ENCODE measurements at regions not wholly inside any gene's neighbourhood (a gene's known extent, or its start where the extent isn't known, plus 50 kb on each side); places are given as distances from the start of the nearest gene placed in this dataset.

DNA sequence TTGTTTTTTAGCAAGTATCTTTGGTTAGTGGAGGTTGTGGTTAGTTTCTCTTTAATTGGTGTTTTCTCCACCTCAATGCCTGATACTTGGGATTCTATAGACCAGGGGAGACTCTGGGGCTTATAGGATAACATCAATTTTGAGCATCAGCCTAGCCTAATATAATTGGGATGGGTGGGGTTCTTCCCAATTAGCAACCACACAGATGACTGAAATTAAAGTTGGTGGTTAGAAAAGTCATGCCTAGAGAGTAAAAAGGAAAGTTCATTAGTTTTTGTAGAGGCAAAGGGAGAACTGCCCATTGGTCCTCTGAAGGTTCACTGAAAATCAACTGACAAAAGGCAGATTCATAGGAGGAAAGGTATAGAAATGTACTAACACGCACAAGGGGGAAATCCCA lies 843.3 kb downstream of the TSN start:
- TF ChIP-seq, protein P1, sequence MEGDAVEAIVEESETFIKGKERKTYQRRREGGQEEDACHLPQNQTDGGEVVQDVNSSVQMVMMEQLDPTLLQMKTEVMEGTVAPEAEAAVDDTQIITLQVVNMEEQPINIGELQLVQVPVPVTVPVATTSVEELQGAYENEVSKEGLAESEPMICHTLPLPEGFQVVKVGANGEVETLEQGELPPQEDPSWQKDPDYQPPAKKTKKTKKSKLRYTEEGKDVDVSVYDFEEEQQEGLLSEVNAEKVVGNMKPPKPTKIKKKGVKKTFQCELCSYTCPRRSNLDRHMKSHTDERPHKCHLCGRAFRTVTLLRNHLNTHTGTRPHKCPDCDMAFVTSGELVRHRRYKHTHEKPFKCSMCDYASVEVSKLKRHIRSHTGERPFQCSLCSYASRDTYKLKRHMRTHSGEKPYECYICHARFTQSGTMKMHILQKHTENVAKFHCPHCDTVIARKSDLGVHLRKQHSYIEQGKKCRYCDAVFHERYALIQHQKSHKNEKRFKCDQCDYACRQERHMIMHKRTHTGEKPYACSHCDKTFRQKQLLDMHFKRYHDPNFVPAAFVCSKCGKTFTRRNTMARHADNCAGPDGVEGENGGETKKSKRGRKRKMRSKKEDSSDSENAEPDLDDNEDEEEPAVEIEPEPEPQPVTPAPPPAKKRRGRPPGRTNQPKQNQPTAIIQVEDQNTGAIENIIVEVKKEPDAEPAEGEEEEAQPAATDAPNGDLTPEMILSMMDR (IDR thresholded peaks at IDR 0.05), result no peak
- no peak for TF ChIP-seq POLR2A (IDR thresholded peaks at IDR 0.05)

Data from esophagus squamous epithelium (tissue), 4 donors.